ENCODE measurements at regions not wholly inside any gene's neighbourhood (a gene's known extent, or its start where the extent isn't known, plus 50 kb on each side); places are given as distances from the start of the nearest gene placed in this dataset.

DNA sequence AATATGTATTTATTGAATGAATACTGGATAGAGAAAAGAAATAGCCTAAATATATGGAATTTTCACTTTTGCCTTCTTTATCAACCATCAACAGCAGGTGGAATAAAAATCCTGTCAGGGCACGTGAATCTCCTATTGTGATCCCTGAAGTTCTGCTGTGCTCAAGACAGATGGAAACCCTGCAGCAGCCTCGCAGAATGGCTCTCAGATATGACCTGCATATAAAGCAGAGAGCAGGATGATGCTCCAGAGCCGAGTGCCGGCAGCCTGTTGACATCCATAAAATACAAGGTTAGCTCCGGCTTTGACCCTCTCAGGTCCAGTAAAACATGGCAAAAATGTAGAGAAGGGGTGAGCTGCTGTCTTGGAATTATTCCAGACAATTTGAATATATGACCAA lies 659.3 kb downstream of the DIAPH3 start:
- POLR2A ChIA-PET, result no interaction called here
- CTCF ChIA-PET, result no interaction called here
- TF ChIP-seq, protein P1, sequence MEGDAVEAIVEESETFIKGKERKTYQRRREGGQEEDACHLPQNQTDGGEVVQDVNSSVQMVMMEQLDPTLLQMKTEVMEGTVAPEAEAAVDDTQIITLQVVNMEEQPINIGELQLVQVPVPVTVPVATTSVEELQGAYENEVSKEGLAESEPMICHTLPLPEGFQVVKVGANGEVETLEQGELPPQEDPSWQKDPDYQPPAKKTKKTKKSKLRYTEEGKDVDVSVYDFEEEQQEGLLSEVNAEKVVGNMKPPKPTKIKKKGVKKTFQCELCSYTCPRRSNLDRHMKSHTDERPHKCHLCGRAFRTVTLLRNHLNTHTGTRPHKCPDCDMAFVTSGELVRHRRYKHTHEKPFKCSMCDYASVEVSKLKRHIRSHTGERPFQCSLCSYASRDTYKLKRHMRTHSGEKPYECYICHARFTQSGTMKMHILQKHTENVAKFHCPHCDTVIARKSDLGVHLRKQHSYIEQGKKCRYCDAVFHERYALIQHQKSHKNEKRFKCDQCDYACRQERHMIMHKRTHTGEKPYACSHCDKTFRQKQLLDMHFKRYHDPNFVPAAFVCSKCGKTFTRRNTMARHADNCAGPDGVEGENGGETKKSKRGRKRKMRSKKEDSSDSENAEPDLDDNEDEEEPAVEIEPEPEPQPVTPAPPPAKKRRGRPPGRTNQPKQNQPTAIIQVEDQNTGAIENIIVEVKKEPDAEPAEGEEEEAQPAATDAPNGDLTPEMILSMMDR (IDR thresholded peaks at IDR 0.05), result no peak
- intact Hi-C loops (cut with DNase I, micrococcal nuclease), result no loop called here
- Mint-ChIP-seq H3K9me3 (no peaks in the 10 kb centered on the region), H3K36me3 (ENCODE audit: low read depth) (no peaks in the 10 kb centered on the region), H3K4me3 (no peak overlapping the region), H3K27me3 (no peaks in the 10 kb centered on the region), H3K4me1 (ENCODE audit: low read depth) (no peaks in the 10 kb centered on the region), H3K27ac (no peak overlapping the region)
- H3K36me3 ChIP-seq (ENCODE audit: insufficient read depth, low read length), result no peaks in the 10 kb centered on the region
- no peaks in the 10 kb centered on the region for H3K9me3 ChIP-seq (ENCODE audit: control insufficient read depth in 1 of 2, insufficient read depth in 1 of 2, low read length in 2 of 2)
- no peaks in the 10 kb centered on the region for H3K27me3 ChIP-seq (ENCODE audit: control insufficient read depth in 1 of 2, insufficient read depth in 2 of 2, low read length in 2 of 2)
- H3K4me1 ChIP-seq (ENCODE audit: insufficient read depth, low read length), result no peaks in the 10 kb centered on the region
- ATAC-seq (ENCODE audit: poor library complexity) (no peak), DNase-seq (no peak)
- no peak overlapping the region for H3K27ac ChIP-seq (ENCODE audit: low read depth in 1 of 2, low read length in 2 of 2)
- H3K4me3 ChIP-seq (ENCODE audit: low read length), result no peak overlapping the region

DNA sequence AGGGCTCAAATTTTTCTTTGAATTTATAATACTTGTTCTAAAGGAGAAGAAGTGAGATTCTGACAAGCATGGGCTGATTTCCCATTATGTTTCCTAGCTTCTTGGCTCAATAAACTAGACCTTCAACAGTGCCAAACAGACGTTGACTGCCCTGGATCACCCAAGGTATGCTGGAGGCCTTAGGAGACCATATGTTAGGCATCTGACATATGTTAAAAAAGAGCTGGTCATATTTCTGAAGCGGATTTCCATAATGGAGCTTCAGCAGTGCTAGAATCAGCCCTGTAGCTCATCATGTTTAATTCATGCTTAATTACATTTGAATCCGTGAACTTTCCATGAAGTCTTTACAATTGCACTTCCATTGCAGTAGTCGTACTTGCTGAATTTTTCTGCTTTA lies 653.3 kb downstream of the DIAPH3 start:
- H3K27ac ChIP-seq (ENCODE audit: low read depth in 1 of 2, low read length in 2 of 2), result no peak overlapping the region
- no peak overlapping the region for H3K27ac Mint-ChIP-seq
- intact Hi-C loops (cut with DNase I, micrococcal nuclease), result no loop called here
- CTCF ChIA-PET, result no interaction called here
- no peaks in the 10 kb centered on the region for H3K4me1 ChIP-seq (ENCODE audit: insufficient read depth, low read length)
- TF ChIP-seq, protein P1 (IDR thresholded peaks at IDR 0.05), result no peak
- no peaks in the 10 kb centered on the region for H3K36me3 Mint-ChIP-seq (ENCODE audit: low read depth)
- H3K9me3 ChIP-seq (ENCODE audit: control insufficient read depth in 1 of 2, insufficient read depth in 1 of 2, low read length in 2 of 2), result no peaks in the 10 kb centered on the region
- no peak overlapping the region for H3K4me3 Mint-ChIP-seq
- H3K27me3 ChIP-seq (ENCODE audit: control insufficient read depth in 1 of 2, insufficient read depth in 2 of 2, low read length in 2 of 2), result no peaks in the 10 kb centered on the region
- POLR2A ChIA-PET, result no interaction called here
- no peaks in the 10 kb centered on the region for H3K4me1 Mint-ChIP-seq (ENCODE audit: low read depth)
- no peaks in the 10 kb centered on the region for H3K27me3 Mint-ChIP-seq
- DNase-seq (no peak), ATAC-seq (ENCODE audit: poor library complexity) (no peak)
- no peaks in the 10 kb centered on the region for H3K9me3 Mint-ChIP-seq
- no peak overlapping the region for H3K4me3 ChIP-seq (ENCODE audit: low read length)
- H3K36me3 ChIP-seq (ENCODE audit: insufficient read depth, low read length), result no peaks in the 10 kb centered on the region

DNA sequence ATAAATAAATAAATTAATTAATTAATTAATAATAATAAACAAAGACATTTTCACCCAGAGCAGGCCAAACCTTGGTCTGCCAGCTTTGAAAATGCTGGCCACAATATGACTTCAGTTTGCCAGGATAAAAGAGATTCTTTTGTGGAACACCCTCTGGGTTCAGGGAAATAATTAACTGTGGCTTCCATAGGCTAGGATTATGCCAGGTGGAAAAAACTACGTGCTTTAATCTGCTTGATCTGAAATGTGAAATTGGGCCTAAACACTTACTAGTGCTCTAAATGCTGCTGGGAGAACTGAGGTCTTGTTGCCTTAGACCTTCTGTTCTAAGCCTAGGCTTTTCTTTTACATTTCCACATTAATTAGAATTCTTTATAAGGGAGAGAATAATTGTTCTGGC lies 650.0 kb downstream of the DIAPH3 start:
- H3K36me3 Mint-ChIP-seq (ENCODE audit: low read depth), result no peaks in the 10 kb centered on the region
- Histone ChIP-seq H3K4me3 (ENCODE audit: low read length) (no peak overlapping the region), H3K27ac (ENCODE audit: low read depth in 1 of 2, low read length in 2 of 2) (no peak overlapping the region), H3K4me1 (ENCODE audit: insufficient read depth, low read length) (no peaks in the 10 kb centered on the region), H3K27me3 (ENCODE audit: control insufficient read depth in 1 of 2, insufficient read depth in 2 of 2, low read length in 2 of 2) (no peaks in the 10 kb centered on the region), H3K9me3 (ENCODE audit: control insufficient read depth in 1 of 2, insufficient read depth in 1 of 2, low read length in 2 of 2) (no peaks in the 10 kb centered on the region), H3K36me3 (ENCODE audit: insufficient read depth, low read length) (no peaks in the 10 kb centered on the region)
- ATAC-seq (ENCODE audit: poor library complexity) (no peak), DNase-seq (no peak)
- ChIA-PET CTCF (no interaction called here), POLR2A (no interaction called here)
- H3K9me3 Mint-ChIP-seq, result no peaks in the 10 kb centered on the region
- no peaks in the 10 kb centered on the region for H3K27me3 Mint-ChIP-seq
- H3K27ac Mint-ChIP-seq, result no peak overlapping the region
- no peak overlapping the region for H3K4me3 Mint-ChIP-seq
- H3K4me1 Mint-ChIP-seq (ENCODE audit: low read depth), result no peaks in the 10 kb centered on the region
- TF ChIP-seq, protein P1 (IDR thresholded peaks at IDR 0.05), result no peak
- intact Hi-C loops (cut with DNase I, micrococcal nuclease), result no loop called here

Data from CD4-positive, alpha-beta T cell (primary cell).